AG09319 (cell line): ENCODE measurements at regions not wholly inside any gene's neighbourhood (a gene's known extent, or its start where the extent isn't known, plus 50 kb on each side); places are given as distances from the start of the nearest gene placed in this dataset.
"Not testable (repeated sequence)": the region's sequence is repeated elsewhere in the genome, so short reads cannot be mapped to it uniquely, and the experiment has no call there.

Source experiments
- DNase-seq: peaks from one replicate; pipeline ENCODE4 v3.0.0-alpha.2; 2010; ENCODE audit warnings: low read depth; ENCODE audit errors: extremely low read depth
- TF ChIP-seq, protein P1 (sequence below): IDR thresholded peaks from 2 replicates; pipeline ENCODE4 v1.5.1; 2011; ENCODE audit warnings: low read depth, mild to moderate bottlenecking, inconsistent platforms, low read length, moderate library complexity

DNA sequence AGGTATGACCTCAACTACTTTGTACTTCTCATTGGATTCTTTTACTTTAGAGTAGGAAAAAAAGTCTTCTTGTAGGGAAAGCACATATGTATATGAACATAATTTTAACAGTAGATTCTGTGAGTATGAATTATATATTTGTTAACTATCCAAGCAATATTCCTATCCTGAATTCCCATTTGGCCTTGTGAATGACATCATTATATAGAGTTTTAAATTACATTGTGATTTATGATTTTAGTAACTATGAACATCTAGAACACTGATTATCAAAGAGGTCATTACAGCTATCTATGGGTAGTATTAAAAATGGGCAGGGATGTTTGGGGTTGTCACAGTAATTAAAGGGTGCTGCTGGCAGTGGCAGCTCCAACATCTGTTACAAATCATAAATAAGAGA lies 163.9 kb upstream of the TFAP2D start:
- TF ChIP-seq, protein P1, sequence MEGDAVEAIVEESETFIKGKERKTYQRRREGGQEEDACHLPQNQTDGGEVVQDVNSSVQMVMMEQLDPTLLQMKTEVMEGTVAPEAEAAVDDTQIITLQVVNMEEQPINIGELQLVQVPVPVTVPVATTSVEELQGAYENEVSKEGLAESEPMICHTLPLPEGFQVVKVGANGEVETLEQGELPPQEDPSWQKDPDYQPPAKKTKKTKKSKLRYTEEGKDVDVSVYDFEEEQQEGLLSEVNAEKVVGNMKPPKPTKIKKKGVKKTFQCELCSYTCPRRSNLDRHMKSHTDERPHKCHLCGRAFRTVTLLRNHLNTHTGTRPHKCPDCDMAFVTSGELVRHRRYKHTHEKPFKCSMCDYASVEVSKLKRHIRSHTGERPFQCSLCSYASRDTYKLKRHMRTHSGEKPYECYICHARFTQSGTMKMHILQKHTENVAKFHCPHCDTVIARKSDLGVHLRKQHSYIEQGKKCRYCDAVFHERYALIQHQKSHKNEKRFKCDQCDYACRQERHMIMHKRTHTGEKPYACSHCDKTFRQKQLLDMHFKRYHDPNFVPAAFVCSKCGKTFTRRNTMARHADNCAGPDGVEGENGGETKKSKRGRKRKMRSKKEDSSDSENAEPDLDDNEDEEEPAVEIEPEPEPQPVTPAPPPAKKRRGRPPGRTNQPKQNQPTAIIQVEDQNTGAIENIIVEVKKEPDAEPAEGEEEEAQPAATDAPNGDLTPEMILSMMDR = no peak

DNA sequence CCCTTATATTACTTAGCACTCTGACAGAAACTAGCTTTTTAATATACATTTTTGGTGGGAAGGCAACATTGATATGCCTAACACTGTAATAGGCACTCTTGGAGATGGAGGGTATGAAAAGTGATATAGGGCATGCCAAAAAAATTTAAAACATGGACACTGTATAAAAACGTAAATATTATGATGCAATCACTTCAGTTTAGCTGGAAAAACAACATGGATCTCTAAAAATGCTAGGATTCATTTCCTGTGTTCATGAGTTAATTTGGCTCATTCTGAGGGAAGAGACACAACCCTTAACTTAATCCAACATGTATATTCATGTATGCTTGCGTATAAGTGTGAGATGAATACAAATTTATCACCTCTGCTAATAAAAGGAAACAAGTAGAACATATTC lies 157.3 kb upstream of the TFAP2D start:
- no peak for DNase-seq
- TF ChIP-seq, protein P1 = no peak

More for the DNA sequence above, 163.9 kb upstream of the TFAP2D start:
- DNase-seq = no peak

DNA sequence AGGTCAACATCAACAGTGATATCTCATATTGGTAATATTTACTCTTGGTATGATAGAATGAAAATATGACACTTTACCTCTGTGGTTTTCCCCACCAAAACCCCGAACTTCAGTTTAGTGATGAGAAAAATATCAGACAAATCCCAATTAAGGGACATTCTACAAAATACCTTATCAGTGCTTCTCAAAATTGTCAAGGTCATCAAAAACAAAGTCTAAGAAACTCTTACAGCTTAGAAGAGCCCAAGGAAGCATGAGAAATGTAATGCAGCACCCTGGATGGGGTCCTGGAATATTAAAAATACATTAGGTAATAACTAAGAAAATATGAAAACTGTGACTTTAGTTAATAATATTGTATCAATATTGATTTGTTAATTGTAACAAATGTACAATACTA lies 148.3 kb upstream of the TFAP2D start:
- TF ChIP-seq, protein P1 = no peak

DNA sequence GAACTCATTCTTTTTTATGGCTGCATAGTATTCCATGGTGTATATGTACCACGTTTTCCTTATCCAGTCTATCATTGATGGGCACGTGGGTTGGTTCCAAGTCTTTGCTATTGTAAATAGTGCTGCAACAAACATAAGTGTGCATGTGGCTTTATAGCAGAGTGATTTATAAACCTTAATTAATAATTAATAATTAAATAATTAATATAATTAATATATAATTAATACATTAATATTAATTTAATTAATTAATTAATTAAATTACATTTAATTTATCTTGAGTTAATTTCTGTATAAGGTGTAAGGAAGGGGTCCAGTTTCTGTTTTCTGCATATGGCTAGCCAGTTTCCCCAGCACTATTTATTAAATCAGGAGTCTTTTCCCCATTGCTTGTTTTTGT lies 142.1 kb upstream of the TFAP2D start:
- not testable (repeated sequence) for DNase-seq

More for the DNA sequence above, 148.3 kb upstream of the TFAP2D start:
- no peak for DNase-seq

DNA sequence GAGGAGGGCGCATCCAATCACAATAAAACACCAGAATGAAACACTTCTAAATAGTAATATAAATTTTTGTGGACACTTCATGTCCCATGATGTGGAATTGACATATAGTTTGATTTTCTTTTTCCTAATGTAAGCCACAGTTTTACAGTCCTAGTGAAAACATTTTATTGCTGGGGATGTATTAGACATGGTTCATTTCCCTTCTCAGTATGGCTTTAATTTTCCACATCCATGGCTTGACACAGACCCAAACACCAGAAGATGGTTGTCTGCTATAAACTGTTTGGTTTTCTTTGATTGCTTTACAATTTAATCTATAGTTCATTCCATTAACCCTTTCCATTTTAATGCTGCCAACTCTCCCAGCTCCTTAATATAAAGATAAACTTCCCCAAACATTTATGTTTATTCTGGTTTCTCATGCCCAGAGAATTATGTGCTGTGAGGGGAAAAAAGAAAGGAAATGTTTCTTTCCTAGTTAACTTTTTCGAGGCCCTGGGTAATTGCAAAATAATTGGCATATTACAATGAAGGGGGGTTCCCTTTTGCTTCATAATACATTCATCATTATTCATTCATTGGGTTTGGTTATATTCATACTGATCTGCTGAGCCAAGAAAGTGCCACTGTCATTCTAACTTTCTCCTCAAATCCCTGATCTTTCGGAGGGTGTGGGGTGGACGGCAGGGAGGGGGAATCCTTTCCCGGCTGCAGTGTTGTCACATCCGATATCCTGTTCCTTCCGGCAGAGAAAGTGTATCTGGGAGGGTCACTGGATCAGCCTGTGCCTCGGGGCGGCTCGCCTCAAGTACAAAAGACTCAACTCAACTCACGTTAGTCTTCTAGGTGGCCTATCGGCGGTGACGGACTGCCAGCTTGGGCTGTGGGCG lies 127.6 kb upstream of the TFAP2D start:
- no peak for DNase-seq

DNA sequence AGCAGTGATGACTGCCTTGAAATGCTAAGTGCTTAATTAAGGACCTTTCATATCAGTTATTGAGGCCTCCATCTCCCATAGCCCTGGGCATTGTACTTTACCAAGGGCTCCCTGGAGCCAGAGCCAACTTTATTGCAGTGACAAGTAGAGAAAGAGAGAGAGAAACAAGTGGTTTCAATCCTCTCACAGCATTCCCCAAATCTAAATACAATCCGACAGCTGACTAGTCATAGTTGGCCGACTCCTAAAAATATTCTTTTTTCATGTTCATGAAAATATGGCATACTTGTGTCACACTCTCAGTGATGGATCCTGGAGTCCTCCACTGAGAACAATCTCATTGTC lies 127.0 kb upstream of the TFAP2D start:
- TF ChIP-seq, protein P1 = no peak
- no peak for DNase-seq

More for the DNA sequence above, 127.6 kb upstream of the TFAP2D start:
- TF ChIP-seq, protein P1 = no peak

DNA sequence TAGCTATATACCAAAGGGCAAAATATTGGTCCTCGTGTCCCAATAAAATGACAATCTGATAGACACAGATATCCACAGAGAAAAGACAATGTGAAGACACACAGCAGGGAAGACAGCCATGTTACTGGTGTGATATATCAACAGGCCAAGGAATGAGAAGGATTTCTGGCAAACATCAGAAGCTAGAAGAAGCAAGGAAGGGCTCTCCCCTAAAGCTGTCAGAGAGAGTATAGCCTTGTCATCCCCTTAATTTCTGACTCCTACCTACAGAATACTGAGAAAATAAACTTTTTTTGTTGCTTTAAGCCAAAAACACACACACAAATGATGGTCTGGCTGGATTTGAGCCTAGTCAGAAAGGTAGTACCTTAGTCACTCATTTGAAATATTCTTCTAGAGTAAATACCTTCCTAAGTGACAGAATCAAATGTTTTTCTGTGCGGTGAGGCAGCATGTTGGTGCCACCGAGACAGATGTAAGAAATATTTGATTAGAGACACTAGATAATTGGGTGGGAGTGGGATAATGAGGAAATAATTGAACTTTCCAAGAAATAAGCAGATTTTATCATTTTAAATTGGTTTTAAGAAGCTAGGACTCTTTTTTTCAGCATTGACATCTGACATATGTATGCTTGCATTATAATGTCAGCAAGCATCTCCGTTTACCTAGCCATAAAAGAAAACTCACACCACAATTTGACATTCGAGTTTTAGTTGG lies 123.4 kb upstream of the TFAP2D start:
- DNase-seq = no peak
- TF ChIP-seq, protein P1 = no peak
